ENCODE measurements at regions not wholly inside any gene's neighbourhood (a gene's known extent, or its start where the extent isn't known, plus 50 kb on each side); places are given as distances from the start of the nearest gene placed in this dataset.
"Not testable (repeated sequence)": the region's sequence is repeated elsewhere in the genome, so short reads cannot be mapped to it uniquely, and the experiment has no call there.

DNA sequence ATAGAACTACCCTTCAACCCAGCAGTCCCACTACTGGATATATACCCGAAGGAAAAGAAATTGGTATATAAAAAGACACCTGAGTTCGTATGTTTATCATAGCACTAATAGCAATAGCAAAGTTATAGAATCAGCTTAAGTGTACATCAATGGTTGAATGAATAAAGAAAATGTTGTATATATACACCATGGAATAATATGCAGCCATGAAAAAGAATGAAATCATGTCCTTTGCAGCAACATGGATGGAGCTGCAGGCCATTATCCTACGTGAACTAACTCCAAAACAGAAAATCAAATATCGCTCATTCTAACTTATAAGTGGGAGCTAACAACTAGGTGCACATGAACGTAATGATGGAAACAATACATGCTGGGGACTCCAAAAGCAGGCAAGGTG is 143.5 kb upstream of the GK2 start:
- TF ChIP-seq ZNF384 (IDR thresholded peaks at IDR 0.05): no peak
- TF ChIP-seq ARNT (IDR thresholded peaks at IDR 0.05): no peak
- TF ChIP-seq SUZ12 (IDR thresholded peaks at IDR 0.05): no peak
- ChIA-PET CTCF (no interaction called here), POLR2A (no interaction called here)

DNA sequence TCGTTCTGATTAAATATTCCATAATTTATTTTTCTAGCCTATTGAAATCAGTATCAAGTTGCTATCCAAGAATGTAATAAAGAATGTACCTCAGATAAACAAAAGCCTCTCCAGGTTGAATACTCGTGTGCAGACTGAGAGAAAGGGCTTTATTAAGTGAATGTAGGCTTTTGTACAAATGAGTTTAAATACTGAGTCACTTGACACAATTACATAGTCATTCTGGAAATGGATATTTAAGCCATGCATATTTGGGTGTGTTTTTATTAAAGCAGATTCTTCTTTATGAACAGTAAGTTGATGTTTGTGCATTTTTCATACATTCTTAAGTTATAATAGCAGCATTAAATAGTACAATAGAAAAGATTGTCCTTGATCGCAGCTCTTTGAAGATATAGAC is 139.8 kb upstream of the GK2 start:
- DNase-seq (ENCODE audit: extremely low spot score): no peak
- ChIA-PET POLR2A (no interaction called here), CTCF (no interaction called here)
- TF ChIP-seq ELF4 (IDR thresholded peaks at IDR 0.05) (no peak), FOXK2 (IDR thresholded peaks at IDR 0.05) (no peak), SUZ12 (IDR thresholded peaks at IDR 0.05) (no peak), LEF1 (IDR thresholded peaks at IDR 0.05; ENCODE audit: borderline replicate concordance) (no peak)

More for the DNA sequence above, 143.5 kb upstream of the GK2 start:
- DNase-seq (ENCODE audit: extremely low spot score): no peak

DNA sequence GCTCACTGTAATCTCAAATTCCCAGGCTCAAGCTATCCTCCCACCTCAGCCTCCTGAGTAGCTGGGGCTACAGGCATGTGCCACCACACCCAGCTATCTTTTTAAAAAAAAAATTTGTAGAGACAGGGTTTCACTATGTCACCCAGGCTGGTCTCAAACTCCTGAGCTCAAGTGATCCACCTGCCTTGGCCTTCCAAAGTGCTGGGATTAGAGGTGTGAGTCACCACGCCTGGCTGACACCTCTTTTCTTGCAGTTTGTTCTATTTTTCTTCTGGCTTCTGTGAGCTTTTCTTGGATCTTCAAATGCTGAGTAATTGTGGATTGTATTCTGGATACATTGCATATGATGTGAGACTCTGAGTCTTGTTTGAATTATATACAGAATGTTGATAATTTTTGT is 137.3 kb upstream of the GK2 start:
- POLR2A ChIA-PET; DNase-seq (ENCODE audit: extremely low spot score); CTCF ChIA-PET: not testable (repeated sequence)

DNA sequence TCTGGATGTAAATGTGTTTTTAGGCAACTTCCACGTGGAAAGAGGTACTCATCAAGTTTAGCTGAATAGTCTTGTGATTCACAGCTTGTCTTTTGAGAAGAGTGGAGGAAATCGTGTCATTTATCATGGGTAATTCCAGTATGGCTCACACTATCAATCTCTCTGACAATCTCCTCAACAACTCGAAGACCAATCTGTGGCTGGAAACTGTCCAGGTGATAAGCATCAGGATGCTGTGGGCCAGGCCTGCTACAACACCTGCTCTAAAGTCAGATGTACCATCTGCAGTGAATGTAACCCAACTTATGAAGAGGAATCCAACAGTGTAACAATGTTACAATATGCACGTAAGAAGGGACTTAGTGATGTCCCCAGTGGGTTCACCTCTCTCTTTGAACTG is 132.1 kb upstream of the GK2 start:
- CTCF ChIA-PET: interaction anchor here (0.7 kb wide), 1 partner anchor 995 kb away, joined by 3 read pairs; no protein-coding TSS in a partner anchor
- DNase-seq (ENCODE audit: extremely low spot score): no peak

DNA sequence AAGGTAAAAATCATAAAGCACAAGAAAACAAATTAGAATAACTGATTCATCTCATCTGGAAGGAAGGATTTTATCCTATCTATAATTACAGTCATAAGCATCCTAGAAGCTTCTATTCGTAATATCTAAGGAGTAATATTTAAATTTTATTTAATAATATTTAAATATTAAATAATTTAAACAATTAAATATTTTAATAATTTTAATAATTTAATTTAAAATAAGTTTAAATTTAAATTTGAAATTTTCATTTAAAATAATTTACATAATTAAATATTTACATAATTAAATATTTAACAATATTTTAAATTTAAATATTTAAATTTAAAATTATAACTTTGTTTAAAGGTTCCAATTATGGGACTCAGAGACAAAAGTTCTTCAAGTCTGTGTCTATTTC is 127.5 kb upstream of the GK2 start:
- ChIA-PET POLR2A (no interaction called here), CTCF (no interaction called here)
- DNase-seq (ENCODE audit: extremely low spot score): no peak
- TF ChIP-seq ZNF384 (IDR thresholded peaks at IDR 0.05): no peak
- TF ChIP-seq SUZ12 (IDR thresholded peaks at IDR 0.05): no peak
- TF ChIP-seq FOXM1 (IDR thresholded peaks at IDR 0.05; ENCODE audit: borderline replicate concordance): no peak
- TF ChIP-seq CTBP1 (IDR thresholded peaks at IDR 0.05; ENCODE audit: borderline replicate concordance): no peak
- no peak for TF ChIP-seq FOXA1 (IDR thresholded peaks at IDR 0.05)
- TF ChIP-seq NFRKB (IDR thresholded peaks at IDR 0.05): no peak
- TF ChIP-seq SP1 (IDR thresholded peaks at IDR 0.05): no peak

More for the DNA sequence above, 132.1 kb upstream of the GK2 start:
- TF ChIP-seq BHLHE40 (IDR thresholded peaks at IDR 0.05; ENCODE audit: borderline replicate concordance) (no peak), FOXM1 (IDR thresholded peaks at IDR 0.05; ENCODE audit: borderline replicate concordance) (no peak), ZNF384 (IDR thresholded peaks at IDR 0.05) (no peak), TARDBP (IDR thresholded peaks at IDR 0.05) (no peak), HDGF (IDR thresholded peaks at IDR 0.05; ENCODE audit: borderline replicate concordance) (no peak), ELF4 (IDR thresholded peaks at IDR 0.05) (no peak)
- TF ChIP-seq, protein P1, sequence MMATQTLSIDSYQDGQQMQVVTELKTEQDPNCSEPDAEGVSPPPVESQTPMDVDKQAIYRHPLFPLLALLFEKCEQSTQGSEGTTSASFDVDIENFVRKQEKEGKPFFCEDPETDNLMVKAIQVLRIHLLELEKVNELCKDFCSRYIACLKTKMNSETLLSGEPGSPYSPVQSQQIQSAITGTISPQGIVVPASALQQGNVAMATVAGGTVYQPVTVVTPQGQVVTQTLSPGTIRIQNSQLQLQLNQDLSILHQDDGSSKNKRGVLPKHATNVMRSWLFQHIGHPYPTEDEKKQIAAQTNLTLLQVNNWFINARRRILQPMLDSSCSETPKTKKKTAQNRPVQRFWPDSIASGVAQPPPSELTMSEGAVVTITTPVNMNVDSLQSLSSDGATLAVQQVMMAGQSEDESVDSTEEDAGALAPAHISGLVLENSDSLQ (IDR thresholded peaks at IDR 0.05): no peak
- POLR2A ChIA-PET: no interaction called here

DNA sequence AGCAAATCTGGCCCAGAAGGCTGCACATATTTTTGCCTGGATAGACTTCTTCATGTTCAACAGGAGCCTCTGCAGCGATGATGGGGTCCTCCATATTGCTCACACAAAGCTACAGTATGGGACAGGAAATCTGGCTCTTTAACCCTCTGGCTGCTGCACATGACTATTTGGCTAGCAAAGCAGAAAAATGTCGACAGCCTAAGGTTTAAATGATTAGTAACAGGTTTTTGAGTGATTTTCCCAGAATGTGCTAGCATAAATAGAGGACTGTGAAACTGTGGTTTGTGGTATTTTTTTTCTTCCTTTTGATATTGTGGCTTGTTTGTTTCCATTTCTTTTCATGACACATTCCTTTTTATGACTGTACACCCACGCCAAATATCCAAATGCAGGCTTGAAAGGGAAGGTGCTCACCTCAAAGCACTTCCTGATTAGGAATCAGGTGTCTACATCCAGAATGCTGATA is 120.2 kb upstream of the GK2 start:
- DNase-seq (ENCODE audit: extremely low spot score): no peak

DNA sequence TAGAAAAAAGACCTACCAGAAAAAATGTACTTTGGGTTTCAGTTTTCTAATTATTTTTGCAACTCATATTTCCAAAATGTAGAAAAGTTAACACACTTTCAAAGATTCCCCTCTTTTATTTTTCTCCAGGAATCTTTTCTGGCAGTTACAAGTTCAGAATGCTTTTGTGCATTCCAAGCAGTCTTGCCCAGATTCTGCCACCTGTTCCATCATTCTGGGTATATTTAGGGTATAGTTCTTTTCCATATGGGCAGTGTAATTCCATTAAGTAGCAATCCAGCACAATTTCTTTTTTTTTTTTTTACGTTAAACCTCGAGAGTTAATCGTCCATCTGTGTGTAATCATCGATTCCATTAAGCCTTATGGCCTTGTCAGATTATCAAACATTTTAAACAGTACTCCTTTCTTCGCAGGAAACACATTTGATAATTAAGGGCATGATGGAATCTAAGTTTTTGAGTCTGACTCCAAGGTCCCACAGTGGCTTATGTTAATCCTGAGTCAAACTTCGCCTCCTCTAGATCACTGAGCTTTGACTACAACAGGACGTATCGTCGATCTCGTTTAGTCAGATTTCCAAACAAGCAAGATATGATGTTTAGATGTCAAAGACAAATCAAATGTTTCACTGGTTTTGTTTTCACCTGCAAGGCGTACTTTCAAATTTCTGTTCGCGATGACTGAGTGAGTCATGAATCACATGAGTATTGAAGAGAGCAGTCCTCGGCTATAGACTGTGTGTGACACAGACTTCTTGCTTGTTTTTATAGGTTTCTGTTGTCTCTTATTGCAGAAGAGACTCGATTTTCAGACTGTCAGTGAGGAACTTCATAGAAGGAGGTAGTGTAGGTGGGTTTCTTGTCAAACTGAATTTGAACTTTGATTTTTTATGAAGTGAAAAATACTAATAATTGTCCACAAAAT is 118.9 kb upstream of the GK2 start:
- CTCF ChIA-PET: no interaction called here
- TF ChIP-seq ZNF384 (IDR thresholded peaks at IDR 0.05): no peak
- no peak for TF ChIP-seq FOXK2 (IDR thresholded peaks at IDR 0.05)
- no peak for TF ChIP-seq SUZ12 (IDR thresholded peaks at IDR 0.05)
- TF ChIP-seq, protein P1 (IDR thresholded peaks at IDR 0.05): no peak
- no peak for TF ChIP-seq HDGF (IDR thresholded peaks at IDR 0.05; ENCODE audit: borderline replicate concordance)
- no peak for TF ChIP-seq BHLHE40 (IDR thresholded peaks at IDR 0.05; ENCODE audit: borderline replicate concordance)
- POLR2A ChIA-PET: no interaction called here
- DNase-seq (ENCODE audit: extremely low spot score): no peak

More for the DNA sequence above, 120.2 kb upstream of the GK2 start:
- CTCF ChIA-PET: no interaction called here
- TF ChIP-seq ZNF384 (IDR thresholded peaks at IDR 0.05): no peak
- TF ChIP-seq BHLHE40 (IDR thresholded peaks at IDR 0.05; ENCODE audit: borderline replicate concordance): no peak
- TF ChIP-seq, protein P1 (IDR thresholded peaks at IDR 0.05): no peak
- no peak for TF ChIP-seq ELF4 (IDR thresholded peaks at IDR 0.05)
- TF ChIP-seq L3MBTL2 (conservative IDR thresholded peaks at IDR 0.05): no peak
- TF ChIP-seq CTBP1 (IDR thresholded peaks at IDR 0.05; ENCODE audit: borderline replicate concordance): no peak
- TF ChIP-seq FOXK2 (IDR thresholded peaks at IDR 0.05): no peak
- no peak for TF ChIP-seq NFRKB (IDR thresholded peaks at IDR 0.05)
- TF ChIP-seq SP1 (IDR thresholded peaks at IDR 0.05): no peak
- no peak for TF ChIP-seq FOXM1 (IDR thresholded peaks at IDR 0.05; ENCODE audit: borderline replicate concordance)
- no peak for TF ChIP-seq TARDBP (IDR thresholded peaks at IDR 0.05)
- no peak for TF ChIP-seq LEF1 (IDR thresholded peaks at IDR 0.05; ENCODE audit: borderline replicate concordance)
- no peak for TF ChIP-seq SUZ12 (IDR thresholded peaks at IDR 0.05)
- no peak for TF ChIP-seq ARNT (IDR thresholded peaks at IDR 0.05)
- POLR2A ChIA-PET: no interaction called here

All from HEK293T (cell line).